ENCODE measurements at regions not wholly inside any gene's neighbourhood (a gene's known extent, or its start where the extent isn't known, plus 50 kb on each side); places are given as distances from the start of the nearest gene placed in this dataset.
"Not testable (repeated sequence)": the region's sequence is repeated elsewhere in the genome, so short reads cannot be mapped to it uniquely, and the experiment has no call there.

DNA sequence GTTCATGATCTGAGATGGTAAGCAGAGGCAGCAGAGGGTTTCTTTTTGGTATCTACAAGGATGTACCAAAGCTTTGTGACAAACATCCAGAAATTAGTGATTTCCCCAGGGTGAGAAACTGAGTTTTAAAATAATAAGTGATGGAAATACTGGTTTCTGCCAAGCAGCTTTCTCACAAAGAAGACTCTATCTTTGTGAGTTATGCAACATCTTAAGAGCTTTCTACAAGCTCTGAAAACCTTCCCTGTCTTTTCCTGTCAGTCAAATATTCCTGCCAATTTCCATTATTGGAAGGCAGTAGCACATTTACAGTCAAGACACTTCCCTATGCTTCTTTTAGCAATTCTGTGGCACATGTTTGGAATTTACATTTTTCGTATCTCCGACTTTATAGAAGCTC is 264.7 kb upstream of the SPTLC3 start:
- TF ChIP-seq, protein P1, sequence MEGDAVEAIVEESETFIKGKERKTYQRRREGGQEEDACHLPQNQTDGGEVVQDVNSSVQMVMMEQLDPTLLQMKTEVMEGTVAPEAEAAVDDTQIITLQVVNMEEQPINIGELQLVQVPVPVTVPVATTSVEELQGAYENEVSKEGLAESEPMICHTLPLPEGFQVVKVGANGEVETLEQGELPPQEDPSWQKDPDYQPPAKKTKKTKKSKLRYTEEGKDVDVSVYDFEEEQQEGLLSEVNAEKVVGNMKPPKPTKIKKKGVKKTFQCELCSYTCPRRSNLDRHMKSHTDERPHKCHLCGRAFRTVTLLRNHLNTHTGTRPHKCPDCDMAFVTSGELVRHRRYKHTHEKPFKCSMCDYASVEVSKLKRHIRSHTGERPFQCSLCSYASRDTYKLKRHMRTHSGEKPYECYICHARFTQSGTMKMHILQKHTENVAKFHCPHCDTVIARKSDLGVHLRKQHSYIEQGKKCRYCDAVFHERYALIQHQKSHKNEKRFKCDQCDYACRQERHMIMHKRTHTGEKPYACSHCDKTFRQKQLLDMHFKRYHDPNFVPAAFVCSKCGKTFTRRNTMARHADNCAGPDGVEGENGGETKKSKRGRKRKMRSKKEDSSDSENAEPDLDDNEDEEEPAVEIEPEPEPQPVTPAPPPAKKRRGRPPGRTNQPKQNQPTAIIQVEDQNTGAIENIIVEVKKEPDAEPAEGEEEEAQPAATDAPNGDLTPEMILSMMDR (conservative IDR thresholded peaks at IDR 0.05; ENCODE audit: control insufficient read depth, insufficient read depth, low read depth, low read length), result no peak
- H3K4me3 ChIP-seq (ENCODE audit: control insufficient read depth, low read depth, low read length), result no peak overlapping the region
- DNase-seq (ENCODE audit: low read depth), result no peak

DNA sequence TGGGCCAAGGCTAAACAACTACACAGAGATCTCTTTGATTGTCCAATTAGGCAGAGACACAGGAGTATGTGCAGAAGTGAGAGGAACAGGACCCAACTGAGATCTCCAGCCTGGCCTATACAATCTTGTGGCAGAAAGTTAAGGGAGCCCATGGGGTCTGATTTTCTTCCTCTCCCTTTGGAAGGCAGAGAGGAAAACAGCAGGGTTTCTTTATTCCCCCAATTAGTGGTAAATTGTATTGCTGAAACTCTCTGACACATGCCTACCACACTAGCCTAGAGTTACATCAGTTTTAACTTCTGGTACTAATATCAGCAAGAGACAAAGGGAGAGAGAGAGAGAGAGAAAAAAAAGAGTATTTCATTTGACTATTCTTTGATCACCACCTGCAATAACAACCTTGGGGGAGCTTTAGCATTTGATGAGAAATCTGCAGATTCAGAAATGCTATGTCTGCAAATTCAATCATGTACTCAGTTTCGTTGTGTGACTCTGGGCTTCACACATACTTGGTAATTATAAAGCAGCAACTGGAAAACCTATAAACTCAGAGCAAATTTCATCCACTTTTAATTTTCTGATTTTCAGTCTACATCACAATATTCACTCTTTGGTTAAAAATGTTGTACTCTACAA is 260.3 kb upstream of the SPTLC3 start:
- TF ChIP-seq, protein P1 (conservative IDR thresholded peaks at IDR 0.05; ENCODE audit: control insufficient read depth, insufficient read depth, low read depth, low read length), result no peak
- no peak for DNase-seq (ENCODE audit: low read depth)
- no peak overlapping the region for H3K4me3 ChIP-seq (ENCODE audit: control insufficient read depth, low read depth, low read length)

DNA sequence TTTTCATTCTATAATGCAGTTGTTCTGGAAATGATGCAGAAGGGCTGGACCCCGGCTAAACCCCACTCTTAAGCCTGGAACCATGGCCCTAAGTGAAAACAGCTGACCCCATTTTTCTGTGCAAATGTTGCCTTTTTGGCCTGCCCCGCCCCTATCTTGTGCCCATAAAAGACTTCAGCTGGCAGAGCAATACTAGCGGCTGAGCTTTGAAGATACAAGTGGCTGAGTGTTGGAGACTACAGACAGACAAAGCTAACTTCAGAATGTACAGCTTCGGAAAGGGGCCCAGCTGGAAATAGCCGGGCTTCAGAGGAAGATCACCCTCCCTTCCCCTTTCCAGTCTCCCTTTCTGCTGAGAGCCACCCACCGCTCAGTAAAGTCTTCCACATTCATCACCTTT is 258.6 kb upstream of the SPTLC3 start:
- DNase-seq (ENCODE audit: low read depth), result no peak
- TF ChIP-seq, protein P1 (conservative IDR thresholded peaks at IDR 0.05; ENCODE audit: control insufficient read depth, insufficient read depth, low read depth, low read length), result no peak
- no peak overlapping the region for H3K4me3 ChIP-seq (ENCODE audit: control insufficient read depth, low read depth, low read length)

DNA sequence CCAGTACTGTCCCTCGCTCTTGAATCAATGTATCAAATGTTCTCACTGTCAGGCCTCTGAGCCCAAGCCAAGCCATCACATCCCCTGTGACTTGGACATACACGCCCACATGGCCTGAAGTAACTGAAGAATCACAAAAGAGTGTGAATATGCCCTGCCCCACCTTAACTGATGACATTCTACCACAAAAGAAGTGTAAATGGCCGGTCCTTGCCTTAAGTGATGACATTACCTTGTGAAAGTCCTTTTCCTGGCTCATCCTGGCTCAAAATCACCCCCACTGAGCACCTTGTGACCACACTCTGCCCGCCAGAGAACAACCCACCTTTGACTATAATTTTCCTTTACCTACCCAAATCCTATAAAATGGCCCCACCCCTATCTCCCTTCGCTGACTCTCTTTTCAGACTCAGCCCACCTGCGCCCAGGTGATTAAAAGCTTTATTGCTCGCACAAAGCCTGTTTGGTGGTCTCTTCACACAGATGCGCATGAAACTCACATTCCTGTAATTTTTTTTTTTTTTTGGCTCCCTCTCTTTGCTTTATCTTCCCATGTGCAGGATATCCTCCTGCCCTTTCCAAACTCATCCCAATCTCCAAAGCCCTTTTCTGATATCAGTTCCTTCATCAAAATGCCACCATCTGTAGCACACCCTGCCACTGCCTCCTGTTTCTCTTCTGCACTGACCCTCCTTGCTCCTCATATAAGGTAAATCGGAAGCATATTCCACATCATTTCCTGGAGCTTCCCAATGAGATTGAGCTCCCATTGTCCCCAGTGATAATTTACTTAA is 255.7 kb upstream of the SPTLC3 start:
- H3K4me3 ChIP-seq (ENCODE audit: control insufficient read depth, low read depth, low read length); DNase-seq (ENCODE audit: low read depth): not testable (repeated sequence)

DNA sequence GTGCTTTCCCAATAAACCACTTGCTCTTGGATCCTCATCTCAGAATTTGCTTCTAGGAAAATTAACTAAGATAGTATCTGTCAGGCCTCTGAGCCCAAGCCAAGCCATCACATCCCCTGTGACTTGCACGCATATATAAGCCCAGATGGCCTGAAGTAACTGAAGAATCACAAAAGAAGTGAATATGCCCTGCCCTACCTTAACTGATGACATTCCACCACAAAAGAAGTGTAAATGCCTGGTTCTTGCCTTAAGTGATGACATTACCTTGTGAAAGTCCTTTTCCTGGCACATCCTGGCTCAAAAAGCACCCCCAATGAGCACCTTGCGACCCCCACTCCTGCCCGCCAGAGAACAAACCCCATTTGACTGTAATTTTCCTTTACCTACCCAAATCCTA is 255.0 kb upstream of the SPTLC3 start:
- not testable (repeated sequence) for H3K4me3 ChIP-seq (ENCODE audit: control insufficient read depth, low read depth, low read length); DNase-seq (ENCODE audit: low read depth)

DNA sequence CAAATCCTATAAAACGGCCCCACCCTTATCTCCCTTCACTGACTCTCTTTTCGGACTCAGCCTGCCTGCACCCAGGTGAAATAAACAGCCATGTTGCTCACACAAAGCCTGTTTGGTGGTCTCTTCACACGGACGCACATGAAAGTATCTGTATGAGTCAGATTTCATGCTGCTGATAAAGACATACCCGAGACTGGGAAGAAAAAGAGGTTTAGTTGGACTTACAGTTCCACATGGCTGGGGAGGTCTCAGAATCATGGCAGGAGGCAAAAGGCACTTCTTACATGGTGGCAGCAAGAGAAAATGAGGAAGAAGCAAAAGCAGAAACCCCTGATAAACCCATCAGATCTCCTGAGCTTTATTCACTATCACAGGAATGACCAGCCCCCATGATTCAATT is 249.3 kb upstream of the SPTLC3 start:
- not testable (repeated sequence) for H3K4me3 ChIP-seq (ENCODE audit: control insufficient read depth, low read depth, low read length); DNase-seq (ENCODE audit: low read depth)

DNA sequence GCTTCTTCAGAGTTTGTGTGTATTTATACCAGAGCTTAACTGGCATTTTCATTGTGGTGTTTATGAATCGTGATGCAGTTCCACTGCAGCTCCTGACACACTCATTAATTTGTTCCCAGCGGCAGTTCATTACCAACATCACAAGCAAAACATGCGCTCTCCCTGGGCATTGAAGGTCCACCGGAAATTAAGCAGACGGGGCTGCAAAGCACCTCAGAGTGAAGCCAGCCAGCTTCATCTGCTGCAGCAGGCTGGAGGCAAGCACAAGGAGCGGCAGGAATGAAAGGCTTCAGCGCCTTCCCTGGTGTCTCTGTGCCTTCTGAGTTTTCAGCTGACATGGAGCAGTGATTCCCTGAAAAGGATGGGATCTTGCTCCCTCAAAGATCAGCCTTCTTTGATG is 246.0 kb upstream of the SPTLC3 start:
- TF ChIP-seq, protein P1 (conservative IDR thresholded peaks at IDR 0.05; ENCODE audit: control insufficient read depth, insufficient read depth, low read depth, low read length), result no peak
- DNase-seq (ENCODE audit: low read depth), result no peak
- H3K4me3 ChIP-seq (ENCODE audit: control insufficient read depth, low read depth, low read length), result no peak overlapping the region

DNA sequence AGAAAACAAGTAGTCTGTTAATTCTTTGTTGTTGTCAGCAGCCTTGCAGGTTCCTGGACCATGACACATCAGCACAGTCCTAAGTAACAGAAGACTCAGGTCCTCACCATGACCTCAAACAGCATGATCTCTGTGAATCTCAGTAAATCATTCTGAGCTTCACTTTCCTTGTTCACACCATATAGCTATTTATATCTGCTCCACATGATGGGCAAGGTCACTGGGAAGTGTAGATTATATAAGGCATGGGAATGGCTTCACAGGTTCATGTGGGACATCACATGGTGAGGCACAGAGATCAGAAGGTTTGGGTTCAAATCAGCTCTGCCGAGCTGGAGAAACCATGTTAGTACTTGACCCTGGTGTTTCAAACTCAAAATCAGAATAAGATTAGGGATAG is 245.4 kb upstream of the SPTLC3 start:
- DNase-seq (ENCODE audit: low read depth), result no peak
- TF ChIP-seq, protein P1 (conservative IDR thresholded peaks at IDR 0.05; ENCODE audit: control insufficient read depth, insufficient read depth, low read depth, low read length), result no peak
- H3K4me3 ChIP-seq (ENCODE audit: control insufficient read depth, low read depth, low read length), result no peak overlapping the region
